Body of pancreas (tissue), 4 donors: ENCODE measurements at regions not wholly inside any gene's neighbourhood (a gene's known extent, or its start where the extent isn't known, plus 50 kb on each side); places are given as distances from the start of the nearest gene placed in this dataset.

ENCODE experiments used
- POLR2A ChIP-seq, 3 donors: fragments of 450-650 bp; IDR thresholded peaks; one replicate each; pipeline ENCODE4 v1.6.1; 2016; ENCODE audit warnings: antibody characterized with exemption in 3 of 3, mild to moderate bottlenecking in 2 of 3
- TF ChIP-seq, protein P1 (sequence below), 7 experiments: fragments of 450-650 bp in 4 of 7; fragments of 200-600 bp in 3 of 7; sonication (generic) in 3 of 7; IDR thresholded peaks; one replicate each; pipeline ENCODE4 v1.5.1; 2016 to 2019; ENCODE audit warnings: antibody characterized with exemption in 7 of 7

GRCh38 chr9:115598751-115599150 is 480.8 kb upstream of the TNC start:
- TF ChIP-seq POLR2A (IDR thresholded peaks at IDR 0.05) = no peak
- TF ChIP-seq, protein P1, sequence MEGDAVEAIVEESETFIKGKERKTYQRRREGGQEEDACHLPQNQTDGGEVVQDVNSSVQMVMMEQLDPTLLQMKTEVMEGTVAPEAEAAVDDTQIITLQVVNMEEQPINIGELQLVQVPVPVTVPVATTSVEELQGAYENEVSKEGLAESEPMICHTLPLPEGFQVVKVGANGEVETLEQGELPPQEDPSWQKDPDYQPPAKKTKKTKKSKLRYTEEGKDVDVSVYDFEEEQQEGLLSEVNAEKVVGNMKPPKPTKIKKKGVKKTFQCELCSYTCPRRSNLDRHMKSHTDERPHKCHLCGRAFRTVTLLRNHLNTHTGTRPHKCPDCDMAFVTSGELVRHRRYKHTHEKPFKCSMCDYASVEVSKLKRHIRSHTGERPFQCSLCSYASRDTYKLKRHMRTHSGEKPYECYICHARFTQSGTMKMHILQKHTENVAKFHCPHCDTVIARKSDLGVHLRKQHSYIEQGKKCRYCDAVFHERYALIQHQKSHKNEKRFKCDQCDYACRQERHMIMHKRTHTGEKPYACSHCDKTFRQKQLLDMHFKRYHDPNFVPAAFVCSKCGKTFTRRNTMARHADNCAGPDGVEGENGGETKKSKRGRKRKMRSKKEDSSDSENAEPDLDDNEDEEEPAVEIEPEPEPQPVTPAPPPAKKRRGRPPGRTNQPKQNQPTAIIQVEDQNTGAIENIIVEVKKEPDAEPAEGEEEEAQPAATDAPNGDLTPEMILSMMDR (IDR thresholded peaks at IDR 0.05) = no peak
